GM19463 (cell line): ENCODE measurements at regions not wholly inside any gene's neighbourhood (a gene's known extent, or its start where the extent isn't known, plus 50 kb on each side); places are given as distances from the start of the nearest gene placed in this dataset.

Experiments used
- ATAC-seq: cut with Tn5 transposase; IDR thresholded peaks from one replicate; pipeline ENCODE4 v1.9.1; 2021; ENCODE audit warnings: mild to moderate bottlenecking, moderate library complexity; ENCODE audit not compliant: unreplicated experiment

GRCh38 chr17:77746393-77746792, 212.1 kb upstream of the TNRC6C start:
- ATAC-seq = no peak

DNA sequence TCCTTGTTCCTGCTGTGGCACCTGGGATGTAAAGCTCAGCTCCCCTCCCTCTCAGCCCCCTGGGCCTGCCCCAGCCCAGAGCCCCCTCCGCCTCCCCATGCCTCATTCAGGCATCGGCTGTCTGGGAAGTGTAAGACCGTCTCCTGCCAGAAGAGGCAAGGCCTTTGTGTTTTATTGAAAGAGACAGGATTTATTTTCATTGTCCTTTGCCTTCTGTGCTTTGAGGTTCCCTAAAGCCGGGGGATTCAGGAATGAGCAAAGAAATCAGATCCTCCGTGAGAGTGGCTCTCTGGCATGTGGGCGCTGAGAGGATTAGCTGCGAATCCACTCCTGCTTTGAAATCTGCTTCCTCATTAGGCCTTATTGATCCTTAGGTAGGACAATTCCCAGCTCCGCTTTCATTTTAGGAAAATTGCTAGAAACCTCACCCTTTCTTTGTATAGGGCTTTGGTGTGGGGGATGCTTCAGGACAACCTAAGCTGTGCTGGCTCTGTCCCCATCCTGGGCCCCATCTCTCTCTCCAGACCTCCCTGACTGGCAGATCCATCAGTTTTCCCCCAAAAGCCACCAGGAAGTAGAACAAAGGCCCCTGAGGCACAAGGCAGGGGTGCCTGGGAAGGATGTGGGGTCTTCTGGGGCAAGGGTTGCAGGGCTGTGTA, 211.5 kb upstream of the TNRC6C start:
- no peak for ATAC-seq

- ATAC-seq = no peak
Measured at GRCh38 chr17:77748436-77748835, 210.1 kb upstream of the TNRC6C start.

DNA sequence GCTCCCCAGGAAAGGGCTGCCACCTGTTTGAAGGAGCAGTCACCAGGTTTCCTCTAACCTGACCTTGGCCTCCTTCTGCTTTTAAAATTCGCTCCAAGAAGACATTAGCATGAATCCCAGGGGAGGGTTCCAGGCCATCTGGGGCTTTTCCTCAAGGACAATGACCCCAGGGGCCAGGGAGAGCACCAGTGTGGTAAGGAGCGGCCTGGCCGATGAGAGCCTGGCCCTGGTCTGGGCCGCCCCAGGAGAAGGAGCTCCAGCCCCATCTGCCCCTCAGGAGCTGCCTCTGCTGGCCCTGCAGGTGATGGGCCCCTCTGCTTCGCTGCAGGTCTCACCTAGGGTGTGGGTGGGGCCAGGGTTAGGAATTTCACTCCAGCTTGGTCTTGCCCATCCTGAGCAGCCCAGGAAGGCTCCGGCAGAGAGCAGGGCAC, 209.2 kb upstream of the TNRC6C start:
- no peak for ATAC-seq

GRCh38 chr17:77749989-77750388, 208.5 kb upstream of the TNRC6C start:
- ATAC-seq = no peak

DNA sequence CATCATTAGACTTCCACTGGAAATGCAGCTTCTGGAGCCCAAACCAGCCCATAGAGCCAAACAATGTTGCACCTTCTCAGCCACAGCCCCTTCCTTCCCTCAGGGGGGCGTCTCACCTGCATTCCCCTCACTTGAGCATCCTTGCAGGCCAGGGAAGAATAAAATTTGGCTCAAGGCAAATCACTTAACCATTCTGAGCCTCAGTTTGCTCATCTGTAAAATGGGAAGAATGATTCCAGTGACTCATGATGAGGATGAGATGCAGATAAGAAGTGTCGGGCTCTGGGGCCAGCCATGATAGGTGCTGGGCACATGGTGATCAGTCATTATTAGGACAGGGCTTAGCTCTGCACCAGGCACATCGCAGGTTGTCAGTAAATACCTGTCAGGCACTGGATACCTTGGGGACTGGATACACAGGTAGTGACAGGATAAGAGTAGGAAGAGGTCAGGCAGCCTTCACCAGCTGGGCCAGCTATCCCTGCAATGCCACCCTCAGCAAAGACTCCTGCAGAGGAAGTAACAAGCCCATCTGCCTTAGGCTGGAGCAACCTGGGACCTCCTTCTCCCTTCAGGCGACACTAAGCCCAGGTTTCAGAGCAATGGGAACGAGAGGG, 208.0 kb upstream of the TNRC6C start:
- ATAC-seq = no peak

DNA sequence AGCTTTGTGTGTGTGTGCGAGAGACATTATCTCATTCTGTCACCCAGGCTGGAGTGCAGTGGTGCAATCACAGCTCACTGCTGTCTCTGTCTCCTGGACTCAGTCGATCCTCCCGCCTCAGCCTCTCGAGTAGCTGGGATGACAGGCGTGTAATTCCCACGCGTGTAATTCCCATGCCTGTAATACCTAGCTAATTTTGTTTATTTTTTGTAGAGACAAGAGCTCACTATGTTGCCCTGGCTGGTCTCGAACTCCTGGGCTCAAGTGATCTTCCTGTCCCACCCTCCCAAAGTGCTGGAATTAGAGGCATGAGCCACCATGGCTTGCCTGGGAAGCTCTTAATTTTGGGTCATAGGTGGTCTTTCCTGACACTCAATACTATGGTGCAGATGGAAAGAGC, 205.3 kb upstream of the TNRC6C start:
- no peak for ATAC-seq

- no peak for ATAC-seq
Measured at GRCh38 chr17:77753691-77754245, 204.7 kb upstream of the TNRC6C start.

DNA sequence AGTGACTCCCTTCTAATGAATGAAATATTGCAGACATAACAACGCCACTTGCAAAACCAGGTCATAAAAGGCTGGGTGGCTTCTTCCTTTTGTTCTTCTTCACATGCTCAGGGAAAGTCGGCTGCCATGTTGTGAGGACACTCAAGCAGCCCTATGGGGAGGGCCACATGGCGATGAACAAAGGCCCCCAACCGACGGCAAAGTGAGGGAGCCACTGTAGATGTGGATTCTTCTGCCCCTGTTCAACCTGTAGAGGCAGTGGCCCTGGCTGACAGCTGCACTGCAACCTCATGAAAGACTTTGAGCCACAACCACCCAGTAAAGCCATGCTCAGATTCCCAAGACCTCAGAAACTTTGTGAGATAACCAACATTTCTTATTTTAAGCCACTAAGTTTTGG, 203.5 kb upstream of the TNRC6C start:
- no peak for ATAC-seq

GRCh38 chr17:77755410-77755963, 203.0 kb upstream of the TNRC6C start:
- no peak for ATAC-seq

DNA sequence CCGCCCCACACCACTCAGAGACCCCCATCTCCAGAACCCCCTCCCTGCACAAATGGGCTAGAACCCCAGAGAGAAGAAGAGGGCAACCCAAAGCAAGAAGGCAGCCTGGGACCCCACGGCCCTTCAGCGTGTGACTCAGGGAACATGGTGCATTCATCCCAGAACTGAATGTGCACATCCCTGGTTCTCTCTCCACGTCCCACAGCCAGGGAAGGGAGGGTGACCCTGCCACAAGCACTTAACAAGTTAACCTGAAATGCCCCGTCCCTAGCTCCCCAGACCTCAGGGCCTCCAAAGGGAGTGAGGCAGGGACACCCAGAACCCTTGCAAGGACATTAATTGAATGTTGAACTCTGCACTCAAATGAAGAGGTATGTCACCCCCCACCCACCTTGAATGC, 202.5 kb upstream of the TNRC6C start:
- ATAC-seq = no peak

- no peak for ATAC-seq
Measured at GRCh38 chr17:77756846-77757560, 201.5 kb upstream of the TNRC6C start.

DNA sequence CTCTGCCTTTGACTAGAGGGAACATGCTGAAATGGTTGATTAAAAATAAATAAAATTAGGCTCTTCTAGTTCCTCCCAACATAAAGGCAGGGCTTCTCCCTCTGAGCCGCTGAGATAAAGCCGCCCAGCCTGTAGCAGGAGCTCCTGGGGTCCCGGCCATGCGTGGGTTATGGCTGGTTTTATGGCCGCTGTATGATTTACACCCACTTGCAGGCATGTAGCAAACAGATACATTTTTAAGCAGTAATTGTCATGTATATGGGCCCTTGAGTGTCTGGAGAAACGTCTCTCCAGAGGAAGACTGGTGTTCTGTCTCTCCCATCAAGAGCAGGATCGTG, 201.0 kb upstream of the TNRC6C start:
- no peak for ATAC-seq

GRCh38 chr17:77763023-77763422, 195.5 kb upstream of the TNRC6C start:
- ATAC-seq = no peak

GRCh38 chr17:77763575-77763974, 194.9 kb upstream of the TNRC6C start:
- no peak for ATAC-seq

- no peak for ATAC-seq
Measured at GRCh38 chr17:77765292-77765691, 193.2 kb upstream of the TNRC6C start.

DNA sequence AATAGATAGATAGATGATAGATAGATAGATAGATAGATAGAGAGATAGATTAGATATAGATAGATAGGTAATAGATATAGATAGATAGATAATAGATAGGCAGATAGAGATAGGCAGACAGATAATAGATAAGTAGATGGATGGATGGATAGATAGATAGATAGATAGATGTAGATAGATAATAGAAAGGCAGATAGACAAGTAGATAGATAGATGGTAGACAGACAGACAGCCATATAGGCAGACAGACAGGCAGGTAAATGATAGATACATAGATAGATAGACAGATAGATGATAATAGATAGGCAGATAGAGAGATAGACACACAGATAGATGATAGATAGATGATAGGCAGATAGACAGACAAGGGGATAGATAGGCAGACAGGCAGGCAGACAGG, 191.4 kb upstream of the TNRC6C start:
- no peak for ATAC-seq

DNA sequence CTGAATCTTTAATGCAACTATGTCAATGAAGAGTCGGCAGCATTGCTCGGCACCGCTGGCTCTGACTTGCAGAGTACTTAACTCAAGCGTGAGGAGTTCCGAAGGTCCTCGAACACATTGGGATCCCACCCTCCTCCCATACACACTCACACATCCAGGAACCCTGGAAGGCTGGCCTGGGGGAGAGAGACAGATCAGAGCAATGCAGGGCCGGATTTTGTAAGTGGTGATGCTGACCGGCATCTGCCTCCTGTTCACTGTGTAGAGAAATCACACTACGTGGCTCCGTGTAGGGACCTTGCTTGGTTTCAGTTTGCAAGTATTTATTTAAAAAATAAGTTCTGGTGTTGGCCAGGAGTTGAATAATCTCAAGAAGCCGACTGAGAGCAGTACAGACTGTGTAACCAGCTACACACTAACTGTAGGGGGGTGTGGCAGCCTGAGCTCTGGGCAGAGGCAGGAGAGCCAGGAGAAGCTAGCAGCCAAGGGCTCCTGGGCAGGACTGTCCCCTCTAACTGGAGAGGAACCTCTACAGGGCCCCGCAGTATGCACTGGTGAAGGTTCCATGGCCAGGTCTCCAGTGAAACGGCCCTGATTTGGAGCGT, 190.2 kb upstream of the TNRC6C start:
- ATAC-seq = no peak

DNA sequence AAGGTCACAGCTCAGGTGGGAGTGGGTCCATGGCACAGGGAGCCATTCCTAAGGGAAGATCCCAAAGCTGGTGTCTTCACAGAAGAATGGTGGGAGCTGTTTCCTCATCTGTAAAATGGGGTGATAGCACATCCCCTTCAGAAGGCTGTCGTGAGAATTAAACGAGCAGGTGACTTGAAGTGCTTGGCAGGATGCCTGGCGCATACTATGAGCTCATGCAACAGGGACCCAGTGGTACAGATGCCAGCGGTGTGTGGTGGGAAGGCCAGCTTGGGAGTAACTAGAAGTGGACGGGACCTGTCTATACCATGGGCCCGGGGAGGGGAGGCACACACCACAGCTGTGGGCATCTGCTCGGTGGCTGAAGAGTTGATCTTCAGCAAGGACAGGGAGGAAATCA, 189.3 kb upstream of the TNRC6C start:
- ATAC-seq = no peak

GRCh38 chr17:77769762-77770161, 188.7 kb upstream of the TNRC6C start:
- ATAC-seq = no peak

- ATAC-seq = no peak
Measured at GRCh38 chr17:77770331-77771105, 188.0 kb upstream of the TNRC6C start.
